Neutrophil (primary cell): ENCODE measurements at regions not wholly inside any gene's neighbourhood (a gene's known extent, or its start where the extent isn't known, plus 50 kb on each side); places are given as distances from the start of the nearest gene placed in this dataset.

Experiments used
- H3K27ac ChIP-seq: fragments of 200-600 bp; sonication (generic); 2 replicates; pipeline ENCODE4 v1.5.1; 2016; ENCODE audit warnings: mild to moderate bottlenecking, moderate library complexity
- H3K27me3 ChIP-seq: fragments of 200-600 bp; sonication (generic); 2 replicates; pipeline ENCODE4 v1.6.0; 2016; ENCODE audit warnings: mild to moderate bottlenecking
- H3K36me3 ChIP-seq: fragments of 200-600 bp; sonication (generic); 2 replicates; pipeline ENCODE4 v1.5.1; 2017
- H3K4me1 ChIP-seq, 2 experiments: fragments of 200-600 bp in 1 of 2; sonication (generic) in 1 of 2; 1 replicate in 1 of 2; 2 replicates in 1 of 2; pipeline versions ENCODE4 v1.5.1 to v1.6.1; 2013 to 2016; ENCODE audit warnings: low read depth in 1 of 2, low read length in 1 of 2, mild to moderate bottlenecking in 1 of 2, moderate library complexity in 1 of 2; ENCODE audit not compliant: control insufficient read depth in 1 of 2, insufficient read depth in 1 of 2
- H3K4me3 ChIP-seq, 2 experiments: fragments of 200-600 bp in 1 of 2; sonication (generic) in 1 of 2; 1 replicate in 1 of 2; 2 replicates in 1 of 2; pipeline ENCODE4 v1.5.1; 2013 to 2016; ENCODE audit warnings: low read depth in 1 of 2, low read length in 1 of 2, mild to moderate bottlenecking in 1 of 2, moderate library complexity in 1 of 2
- H3K9me3 ChIP-seq: fragments of 200-600 bp; sonication (generic); 2 replicates; pipeline ENCODE4 v1.5.1; 2016
- CTCF ChIP-seq: fragments of 200-600 bp; sonication (generic); IDR thresholded peaks from 2 replicates; pipeline ENCODE4 v1.5.1; 2016; ENCODE audit warnings: antibody characterized with exemption

GRCh38 chr13:89610881-89611280 lies 1736.6 kb upstream of the MIR17HG start:
- TF ChIP-seq CTCF, result no peak
- no peaks in the 10 kb centered on the region for H3K4me1 ChIP-seq
- no peaks in the 10 kb centered on the region for H3K27me3 ChIP-seq
- H3K36me3 ChIP-seq, result no peaks in the 10 kb centered on the region
- no peaks in the 10 kb centered on the region for H3K9me3 ChIP-seq
- no peak overlapping the region for H3K4me3 ChIP-seq
- no peak overlapping the region for H3K27ac ChIP-seq

- Histone ChIP-seq H3K4me3 (no peak overlapping the region), H3K4me1 (no peaks in the 10 kb centered on the region), H3K27ac (no peak overlapping the region), H3K36me3 (no peaks in the 10 kb centered on the region), H3K9me3 (no peaks in the 10 kb centered on the region), H3K27me3 (no peaks in the 10 kb centered on the region)
- no peak for TF ChIP-seq CTCF
These were observed 1719.5 kb upstream of the MIR17HG start for GRCh38 chr13:89627996-89628395.

- H3K36me3 ChIP-seq, result no peaks in the 10 kb centered on the region
- no peaks in the 10 kb centered on the region for H3K4me1 ChIP-seq
- no peak overlapping the region for H3K27ac ChIP-seq
- no peaks in the 10 kb centered on the region for H3K9me3 ChIP-seq
- H3K27me3 ChIP-seq, result no peaks in the 10 kb centered on the region
- H3K4me3 ChIP-seq, result no peak overlapping the region
- no peak for TF ChIP-seq CTCF
These were observed 1718.9 kb upstream of the MIR17HG start for GRCh38 chr13:89628567-89628966.

GRCh38 chr13:89650226-89650625 lies 1697.3 kb upstream of the MIR17HG start:
- no peak overlapping the region for H3K27ac ChIP-seq
- no peak overlapping the region for H3K4me3 ChIP-seq
- no peaks in the 10 kb centered on the region for H3K27me3 ChIP-seq
- H3K9me3 ChIP-seq, result no peaks in the 10 kb centered on the region
- TF ChIP-seq CTCF, result no peak
- H3K36me3 ChIP-seq, result no peaks in the 10 kb centered on the region
- H3K4me1 ChIP-seq, result no peaks in the 10 kb centered on the region

- Histone ChIP-seq H3K4me1 (no peaks in the 10 kb centered on the region), H3K9me3 (no peaks in the 10 kb centered on the region), H3K27ac (no peak overlapping the region), H3K4me3 (no peak overlapping the region), H3K36me3 (no peaks in the 10 kb centered on the region), H3K27me3 (no peaks in the 10 kb centered on the region)
- TF ChIP-seq CTCF, result no peak
These were observed 1686.7 kb upstream of the MIR17HG start for GRCh38 chr13:89660752-89661151.

GRCh38 chr13:89673789-89674311 lies 1673.6 kb upstream of the MIR17HG start:
- Histone ChIP-seq H3K27me3 (no peaks in the 10 kb centered on the region), H3K9me3 (no peaks in the 10 kb centered on the region), H3K27ac (no peak overlapping the region), H3K4me3 (no peak overlapping the region), H3K4me1 (no peaks in the 10 kb centered on the region), H3K36me3 (no peaks in the 10 kb centered on the region)
- no peak for TF ChIP-seq CTCF
